ENCODE measurements at regions not wholly inside any gene's neighbourhood (a gene's known extent, or its start where the extent isn't known, plus 50 kb on each side); places are given as distances from the start of the nearest gene placed in this dataset.

DNA sequence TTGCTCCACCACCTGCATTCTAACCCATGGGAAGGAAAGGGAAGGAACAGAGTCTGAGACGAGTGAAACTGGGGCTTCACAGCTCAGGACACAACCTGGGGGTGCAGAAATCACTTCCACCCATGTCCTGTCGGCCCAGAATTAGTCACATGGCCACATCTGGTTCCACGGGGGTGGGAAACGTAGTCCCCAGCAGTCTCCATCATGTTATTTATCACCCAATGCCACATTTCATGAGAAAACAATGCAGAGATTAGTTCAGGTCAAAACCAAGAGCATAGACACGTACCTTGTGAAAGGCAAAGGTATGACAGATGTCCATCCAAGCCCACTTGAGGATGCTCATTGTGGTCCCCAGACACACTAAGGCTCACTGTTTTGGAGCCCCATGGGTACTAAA is 125.1 kb downstream of the MED10 start:
- TF ChIP-seq, protein P1, sequence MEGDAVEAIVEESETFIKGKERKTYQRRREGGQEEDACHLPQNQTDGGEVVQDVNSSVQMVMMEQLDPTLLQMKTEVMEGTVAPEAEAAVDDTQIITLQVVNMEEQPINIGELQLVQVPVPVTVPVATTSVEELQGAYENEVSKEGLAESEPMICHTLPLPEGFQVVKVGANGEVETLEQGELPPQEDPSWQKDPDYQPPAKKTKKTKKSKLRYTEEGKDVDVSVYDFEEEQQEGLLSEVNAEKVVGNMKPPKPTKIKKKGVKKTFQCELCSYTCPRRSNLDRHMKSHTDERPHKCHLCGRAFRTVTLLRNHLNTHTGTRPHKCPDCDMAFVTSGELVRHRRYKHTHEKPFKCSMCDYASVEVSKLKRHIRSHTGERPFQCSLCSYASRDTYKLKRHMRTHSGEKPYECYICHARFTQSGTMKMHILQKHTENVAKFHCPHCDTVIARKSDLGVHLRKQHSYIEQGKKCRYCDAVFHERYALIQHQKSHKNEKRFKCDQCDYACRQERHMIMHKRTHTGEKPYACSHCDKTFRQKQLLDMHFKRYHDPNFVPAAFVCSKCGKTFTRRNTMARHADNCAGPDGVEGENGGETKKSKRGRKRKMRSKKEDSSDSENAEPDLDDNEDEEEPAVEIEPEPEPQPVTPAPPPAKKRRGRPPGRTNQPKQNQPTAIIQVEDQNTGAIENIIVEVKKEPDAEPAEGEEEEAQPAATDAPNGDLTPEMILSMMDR (conservative IDR thresholded peaks at IDR 0.05 in 1 of 2, IDR thresholded peaks at IDR 0.05 in 1 of 2; ENCODE audit: low read depth in 1 of 2, low read length in 2 of 2) = no peak
- no peak for TF ChIP-seq EZH2 (IDR thresholded peaks at IDR 0.05; ENCODE audit: low read length, missing control alignments)

Data from fibroblast of lung (primary cell).